HG03103 (cell line): ENCODE measurements at regions not wholly inside any gene's neighbourhood (a gene's known extent, or its start where the extent isn't known, plus 50 kb on each side); places are given as distances from the start of the nearest gene placed in this dataset.

ENCODE experiments used
- ATAC-seq: cut with Tn5 transposase; IDR thresholded peaks from one replicate; pipeline ENCODE4 v1.9.1; 2021; ENCODE audit warnings: low read depth; ENCODE audit not compliant: unreplicated experiment

GRCh38 chr3:1010228-1010627 lies 82.6 kb upstream of the CNTN6 start:
- ATAC-seq = no peak

- ATAC-seq = no peak
Observed at GRCh38 chr3:1015826-1016225, 77.0 kb upstream of the CNTN6 start.

GRCh38 chr3:1017870-1018269 lies 75.0 kb upstream of the CNTN6 start:
- ATAC-seq = no peak

- no peak for ATAC-seq
Observed at GRCh38 chr3:1019157-1019556, 73.7 kb upstream of the CNTN6 start.

- ATAC-seq = no peak
Observed at GRCh38 chr3:1026395-1026794, 66.4 kb upstream of the CNTN6 start.

GRCh38 chr3:1036207-1036826 lies 56.5 kb upstream of the CNTN6 start:
- ATAC-seq = no peak

- no peak for ATAC-seq
Observed at GRCh38 chr3:1037631-1038030, 55.2 kb upstream of the CNTN6 start.
